Hepatocyte (in vitro differentiated cells): ENCODE measurements at regions not wholly inside any gene's neighbourhood (a gene's known extent, or its start where the extent isn't known, plus 50 kb on each side); places are given as distances from the start of the nearest gene placed in this dataset.

Source experiments
- DNase-seq: peaks from one replicate; pipeline ENCODE4 v3.0.0-alpha.2; 2016; ENCODE audit warnings: low spot score
- H2AFZ ChIP-seq: fragments of 200-600 bp; sonication (generic); 2 replicates; pipeline ENCODE4 v1.6.0; 2016; ENCODE audit warnings: antibody characterized with exemption, mild to moderate bottlenecking
- H3K27ac ChIP-seq: fragments of 200-600 bp; sonication (generic); 2 replicates; pipeline ENCODE4 v1.5.1; 2016; ENCODE audit warnings: mild to moderate bottlenecking
- H3K27me3 ChIP-seq: fragments of 200-600 bp; sonication (generic); 2 replicates; pipeline ENCODE4 v1.6.1; 2016
- H3K36me3 ChIP-seq: fragments of 200-600 bp; sonication (generic); replicated peaks from 2 replicates; pipeline ENCODE4 v1.5.1; 2016; ENCODE audit warnings: low read depth; ENCODE audit not compliant: insufficient read depth
- H3K4me1 ChIP-seq: fragments of 200-600 bp; sonication (generic); 2 replicates; pipeline ENCODE4 v1.5.1; 2016; ENCODE audit warnings: mild to moderate bottlenecking, moderate library complexity; ENCODE audit not compliant: insufficient read depth
- H3K4me2 ChIP-seq: fragments of 200-600 bp; sonication (generic); 2 replicates; pipeline ENCODE4 v1.6.0; 2016
- H3K4me3 ChIP-seq: fragments of 200-600 bp; sonication (generic); 2 replicates; pipeline ENCODE4 v1.5.1; 2016; ENCODE audit warnings: mild to moderate bottlenecking
- H3K79me2 ChIP-seq: fragments of 200-600 bp; sonication (generic); 2 replicates; pipeline ENCODE4 v1.6.0; 2017; ENCODE audit warnings: mild to moderate bottlenecking
- H3K9me2 ChIP-seq: fragments of 200-600 bp; sonication (generic); replicated peaks from 2 replicates; pipeline ENCODE4 v1.6.0; 2017; ENCODE audit warnings: mild to moderate bottlenecking; ENCODE audit not compliant: insufficient read depth
- H3K9me3 ChIP-seq: fragments of 200-600 bp; sonication (generic); 2 replicates; pipeline ENCODE4 v1.5.1; 2016; ENCODE audit warnings: low read depth, mild to moderate bottlenecking
- H4K20me1 ChIP-seq: fragments of 200-600 bp; sonication (generic); 2 replicates; pipeline ENCODE4 v1.6.0; 2016; ENCODE audit warnings: mild to moderate bottlenecking; ENCODE audit not compliant: insufficient read depth, poor library complexity, severe bottlenecking
- EZH2 ChIP-seq: fragments of 200-600 bp; sonication (generic); IDR thresholded peaks from 2 replicates; pipeline ENCODE4 v1.6.1; 2016; ENCODE audit warnings: antibody characterized with exemption, mild to moderate bottlenecking, borderline replicate concordance
- EZH2phosphoT487 ChIP-seq: fragments of 200-600 bp; sonication (generic); IDR thresholded peaks from one replicate; pipeline ENCODE4 v1.6.1; 2018; ENCODE audit warnings: antibody characterized with exemption, mild to moderate bottlenecking, low read depth, moderate library complexity; ENCODE audit not compliant: unreplicated experiment, severe bottlenecking
- WGBS: methylation state at CpG from one replicate; pipeline ENCODE4 v1.1.6; 2016; ENCODE audit warnings: low lambda C conversion rate; ENCODE audit errors: missing lambda C conversion rate; 5-methylcytosine and 5-hydroxymethylcytosine counted together
- TF ChIP-seq, protein P1 (sequence below): fragments of 200-600 bp; sonication (generic); IDR thresholded peaks from 2 replicates; pipeline ENCODE4 v1.5.1; 2016; ENCODE audit warnings: antibody characterized with exemption, mild to moderate bottlenecking; ENCODE audit not compliant: poor library complexity

DNA sequence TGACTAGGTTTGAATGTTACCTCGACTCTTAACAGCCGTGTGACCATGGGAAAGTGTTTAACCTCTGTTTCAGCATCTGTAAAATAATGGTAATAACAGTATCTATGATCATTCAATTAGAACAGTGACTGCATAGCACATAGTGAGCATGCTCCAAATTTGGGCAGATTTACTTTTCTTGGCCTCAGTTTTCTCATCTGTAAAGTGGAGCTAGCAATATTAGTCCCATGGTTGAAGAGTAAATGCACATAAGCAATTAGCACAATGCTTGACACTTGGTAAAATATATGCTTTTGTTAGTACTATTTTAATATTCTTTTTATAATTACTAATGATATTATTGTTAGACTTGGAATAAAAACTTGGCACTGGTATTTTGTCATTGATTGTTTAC is 66.4 kb upstream of the TANC1 start:
- H3K79me2 ChIP-seq = no peaks in the 10 kb centered on the region
- no peak for DNase-seq
- no peaks in the 10 kb centered on the region for H3K4me1 ChIP-seq
- WGBS = 100% methylated on average over 2 of the region's 2 CpGs
- no peaks in the 10 kb centered on the region for H3K36me3 ChIP-seq
- TF ChIP-seq, protein P1, sequence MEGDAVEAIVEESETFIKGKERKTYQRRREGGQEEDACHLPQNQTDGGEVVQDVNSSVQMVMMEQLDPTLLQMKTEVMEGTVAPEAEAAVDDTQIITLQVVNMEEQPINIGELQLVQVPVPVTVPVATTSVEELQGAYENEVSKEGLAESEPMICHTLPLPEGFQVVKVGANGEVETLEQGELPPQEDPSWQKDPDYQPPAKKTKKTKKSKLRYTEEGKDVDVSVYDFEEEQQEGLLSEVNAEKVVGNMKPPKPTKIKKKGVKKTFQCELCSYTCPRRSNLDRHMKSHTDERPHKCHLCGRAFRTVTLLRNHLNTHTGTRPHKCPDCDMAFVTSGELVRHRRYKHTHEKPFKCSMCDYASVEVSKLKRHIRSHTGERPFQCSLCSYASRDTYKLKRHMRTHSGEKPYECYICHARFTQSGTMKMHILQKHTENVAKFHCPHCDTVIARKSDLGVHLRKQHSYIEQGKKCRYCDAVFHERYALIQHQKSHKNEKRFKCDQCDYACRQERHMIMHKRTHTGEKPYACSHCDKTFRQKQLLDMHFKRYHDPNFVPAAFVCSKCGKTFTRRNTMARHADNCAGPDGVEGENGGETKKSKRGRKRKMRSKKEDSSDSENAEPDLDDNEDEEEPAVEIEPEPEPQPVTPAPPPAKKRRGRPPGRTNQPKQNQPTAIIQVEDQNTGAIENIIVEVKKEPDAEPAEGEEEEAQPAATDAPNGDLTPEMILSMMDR = no peak
- no peak for TF ChIP-seq EZH2phosphoT487
- no peak for TF ChIP-seq EZH2
- H3K4me2 ChIP-seq = no peak overlapping the region
- H3K9me2 ChIP-seq = no peaks in the 10 kb centered on the region
- no peaks in the 10 kb centered on the region for H3K27me3 ChIP-seq
- H2AFZ ChIP-seq = no peak overlapping the region
- no peaks in the 10 kb centered on the region for H3K9me3 ChIP-seq
- H4K20me1 ChIP-seq = no peaks in the 10 kb centered on the region
- H3K27ac ChIP-seq = no peak overlapping the region
- no peak overlapping the region for H3K4me3 ChIP-seq

DNA sequence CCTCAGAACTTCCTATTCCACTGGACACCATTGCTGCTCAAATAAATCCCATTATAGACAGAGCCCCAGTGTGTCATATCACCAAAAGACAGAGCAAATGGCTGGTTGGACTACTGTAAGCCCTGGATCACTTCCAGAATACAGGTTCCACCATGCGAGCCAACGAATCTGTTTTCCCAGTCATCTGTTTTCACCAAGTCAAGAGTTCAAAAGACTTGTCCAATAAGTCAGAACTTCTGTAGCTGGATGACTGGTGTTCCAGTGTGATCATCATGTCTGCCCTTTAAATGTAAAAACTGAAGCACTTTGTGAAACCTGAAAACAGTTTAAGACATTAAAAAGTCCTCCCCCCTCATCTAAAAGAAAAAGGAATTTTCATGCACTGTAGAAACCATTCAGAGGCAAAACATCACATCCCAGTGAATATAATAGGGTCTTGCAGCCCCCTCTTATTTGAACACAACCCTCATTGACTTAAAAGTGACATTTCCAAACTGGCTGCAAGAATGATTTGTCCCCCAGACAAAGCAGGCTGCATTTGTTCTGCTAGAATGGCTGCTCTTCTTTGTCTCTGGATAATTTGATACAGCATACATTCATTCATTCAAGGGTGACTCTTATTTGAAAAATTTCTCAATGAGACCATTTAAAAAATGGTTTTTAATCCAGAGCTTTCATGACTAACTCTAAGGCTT is 64.6 kb upstream of the TANC1 start:
- H3K27ac ChIP-seq = no peak overlapping the region
- H3K36me3 ChIP-seq = no peaks in the 10 kb centered on the region
- H3K4me1 ChIP-seq = no peaks in the 10 kb centered on the region
- H3K9me2 ChIP-seq = no peaks in the 10 kb centered on the region
- H2AFZ ChIP-seq = no peak overlapping the region
- no peak for DNase-seq
- H3K4me2 ChIP-seq = no peak overlapping the region
- TF ChIP-seq, protein P1 = no peak
- TF ChIP-seq EZH2 = no peak
- no peak for TF ChIP-seq EZH2phosphoT487
- no peaks in the 10 kb centered on the region for H4K20me1 ChIP-seq
- WGBS = 67% methylated on average over 2 of the region's 2 CpGs
- no peaks in the 10 kb centered on the region for H3K9me3 ChIP-seq
- no peaks in the 10 kb centered on the region for H3K79me2 ChIP-seq
- no peaks in the 10 kb centered on the region for H3K27me3 ChIP-seq
- H3K4me3 ChIP-seq = no peak overlapping the region

DNA sequence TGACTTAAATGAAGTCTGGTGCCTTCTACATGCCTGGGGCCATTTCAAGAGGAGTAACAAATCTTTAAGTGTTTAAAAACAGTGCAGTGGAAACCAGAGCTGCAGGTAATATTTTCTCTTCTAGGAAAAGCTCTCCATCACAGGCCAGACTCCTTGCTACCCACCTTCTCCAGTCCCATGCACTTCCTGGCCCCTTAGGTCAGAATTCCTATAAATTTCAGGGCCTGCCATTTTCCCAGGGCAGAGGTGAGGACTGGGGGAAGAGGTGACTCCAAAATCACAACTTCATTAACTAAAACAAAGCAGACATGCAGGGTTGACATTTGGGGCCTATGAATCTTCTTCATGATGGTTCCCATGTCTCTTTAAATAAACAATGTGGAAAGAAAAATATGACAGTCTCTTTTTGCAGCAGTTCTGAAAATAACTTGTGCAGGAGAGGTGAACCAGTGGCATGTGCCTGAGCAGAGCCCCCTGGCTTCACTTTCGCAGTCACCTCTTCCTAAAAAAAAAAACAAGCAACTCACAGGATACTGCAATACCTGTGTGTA is 63.7 kb upstream of the TANC1 start:
- no peaks in the 10 kb centered on the region for H4K20me1 ChIP-seq
- H3K27me3 ChIP-seq = no peaks in the 10 kb centered on the region
- no peaks in the 10 kb centered on the region for H3K4me1 ChIP-seq
- H3K4me3 ChIP-seq = no peak overlapping the region
- H3K27ac ChIP-seq = no peak overlapping the region
- no peak for TF ChIP-seq EZH2phosphoT487
- no peak for TF ChIP-seq EZH2
- TF ChIP-seq, protein P1 = no peak
- DNase-seq = no peak
- no peaks in the 10 kb centered on the region for H3K9me2 ChIP-seq
- H3K36me3 ChIP-seq = no peaks in the 10 kb centered on the region
- H3K4me2 ChIP-seq = no peak overlapping the region
- no peaks in the 10 kb centered on the region for H3K79me2 ChIP-seq
- no peak overlapping the region for H2AFZ ChIP-seq
- WGBS = 59% methylated on average over 1 of the region's 1 CpG
- no peaks in the 10 kb centered on the region for H3K9me3 ChIP-seq
